NCI-H1105 treated with DMSO at 0.1 percent for 48 hours (cell line): ENCODE measurements at regions not wholly inside any gene's neighbourhood (a gene's known extent, or its start where the extent isn't known, plus 50 kb on each side); places are given as distances from the start of the nearest gene placed in this dataset.
"Not testable (repeated sequence)": the region's sequence is repeated elsewhere in the genome, so short reads cannot be mapped to it uniquely, and the experiment has no call there.

Experiments
- DNase-seq: peaks from one replicate; lab custom pipeline; 2025; lab: John Stamatoyannopoulos, UW

- no peak for DNase-seq
Measured at GRCh38 chr6:68235326-68235784, 399.7 kb upstream of the ADGRB3 start.

DNA sequence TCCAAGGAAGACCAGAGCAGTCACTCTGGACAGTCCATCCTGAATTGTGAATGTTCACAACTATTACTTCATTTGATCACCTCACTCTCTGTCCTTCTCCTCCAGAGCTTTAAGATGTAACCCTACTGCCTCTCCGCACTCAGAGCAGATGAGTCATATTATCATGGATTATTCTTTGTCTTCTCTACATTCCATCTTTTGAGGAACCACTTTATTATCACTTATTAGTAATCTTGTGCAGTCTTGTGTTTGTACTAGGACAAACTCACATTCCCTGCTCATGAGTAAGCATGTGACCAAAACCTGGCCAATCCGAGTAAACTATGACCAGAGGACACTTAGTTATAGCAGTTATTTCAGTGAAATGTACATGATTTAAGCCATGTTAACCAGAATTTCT, 401.5 kb upstream of the ADGRB3 start:
- DNase-seq, result no peak

DNA sequence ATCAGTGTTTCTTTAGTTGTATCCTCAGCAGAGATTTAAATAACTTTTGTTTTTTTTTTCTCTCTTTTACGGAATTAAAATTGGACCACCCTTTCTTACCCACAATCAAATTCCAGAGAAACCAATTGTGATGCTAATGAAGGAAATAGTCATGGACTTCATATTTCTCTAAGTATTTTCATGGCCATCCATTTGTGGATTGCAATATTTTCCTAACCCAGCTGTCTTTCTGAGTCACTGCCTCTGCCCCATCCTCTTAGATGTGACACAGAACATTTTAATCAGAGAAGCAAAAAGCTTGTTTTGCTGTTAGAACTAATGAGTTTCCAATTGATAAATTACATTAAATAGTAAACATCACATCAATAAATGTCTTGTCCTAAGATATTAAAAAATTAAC, 405.5 kb upstream of the ADGRB3 start:
- DNase-seq, result no peak

DNA sequence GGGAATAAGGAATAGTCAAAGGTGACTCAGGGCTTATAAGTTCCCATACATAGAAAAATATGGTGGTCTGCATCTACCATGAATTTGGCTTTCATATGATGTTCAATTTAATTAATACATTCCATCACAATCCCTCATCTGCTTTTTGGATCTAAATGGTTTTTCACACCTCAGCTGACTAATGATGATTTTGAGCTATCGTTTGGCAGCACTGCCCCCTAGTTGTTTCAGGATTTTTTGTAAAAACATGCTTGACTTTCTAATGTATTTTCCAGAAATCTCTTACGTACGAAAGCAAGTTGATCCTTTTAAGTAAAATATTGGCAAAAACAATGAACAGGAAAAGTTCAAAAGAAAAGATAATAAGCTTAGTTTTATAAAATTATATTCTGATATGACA, 408.6 kb upstream of the ADGRB3 start:
- no peak for DNase-seq

- no peak for DNase-seq
Measured at GRCh38 chr6:68225729-68226128, 409.4 kb upstream of the ADGRB3 start.

GRCh38 chr6:68211242-68211795, 423.8 kb upstream of the ADGRB3 start:
- no peak for DNase-seq

GRCh38 chr6:68207612-68208011, 427.5 kb upstream of the ADGRB3 start:
- not testable (repeated sequence) for DNase-seq

DNA sequence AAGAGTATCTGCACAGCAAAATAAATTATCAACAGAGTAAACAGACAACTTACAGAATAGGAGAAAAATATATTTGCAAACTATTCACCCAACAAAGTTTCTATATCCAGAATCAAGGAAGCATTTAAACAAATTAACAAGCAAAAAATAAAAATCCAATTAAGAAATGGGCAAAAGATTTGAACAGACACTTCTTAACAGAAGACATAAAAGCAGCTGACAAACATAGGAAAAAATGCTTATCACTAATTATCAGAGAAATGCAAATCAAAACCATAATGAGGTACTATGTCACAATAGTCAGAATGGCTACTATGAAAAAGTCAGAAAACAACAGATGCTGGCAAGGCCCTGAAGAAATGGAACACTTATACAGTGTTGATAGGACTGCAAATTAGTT, 434.2 kb upstream of the ADGRB3 start:
- no peak for DNase-seq

GRCh38 chr6:68197356-68197755, 437.7 kb upstream of the ADGRB3 start:
- no peak for DNase-seq

DNA sequence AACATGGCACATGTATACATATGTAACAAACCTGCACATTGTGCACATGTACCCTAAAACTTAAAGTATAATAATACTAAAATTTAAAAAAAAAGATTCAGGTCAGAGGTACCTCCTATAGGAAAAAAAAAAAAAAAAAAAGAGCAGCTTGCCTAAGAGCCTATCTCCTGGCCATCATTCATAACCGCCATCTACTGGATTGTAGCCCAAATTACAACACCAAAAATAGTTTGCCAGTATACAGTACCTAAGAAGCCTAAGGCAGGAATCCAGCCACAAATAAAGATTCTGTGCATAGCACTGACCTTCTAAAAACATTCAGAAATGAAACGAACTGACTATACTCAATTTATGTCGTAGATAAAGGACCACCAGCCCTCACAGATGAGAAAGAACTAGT, 438.4 kb upstream of the ADGRB3 start:
- DNase-seq, result no peak

- not testable (repeated sequence) for DNase-seq
Measured at GRCh38 chr6:68195753-68196152, 439.3 kb upstream of the ADGRB3 start.

DNA sequence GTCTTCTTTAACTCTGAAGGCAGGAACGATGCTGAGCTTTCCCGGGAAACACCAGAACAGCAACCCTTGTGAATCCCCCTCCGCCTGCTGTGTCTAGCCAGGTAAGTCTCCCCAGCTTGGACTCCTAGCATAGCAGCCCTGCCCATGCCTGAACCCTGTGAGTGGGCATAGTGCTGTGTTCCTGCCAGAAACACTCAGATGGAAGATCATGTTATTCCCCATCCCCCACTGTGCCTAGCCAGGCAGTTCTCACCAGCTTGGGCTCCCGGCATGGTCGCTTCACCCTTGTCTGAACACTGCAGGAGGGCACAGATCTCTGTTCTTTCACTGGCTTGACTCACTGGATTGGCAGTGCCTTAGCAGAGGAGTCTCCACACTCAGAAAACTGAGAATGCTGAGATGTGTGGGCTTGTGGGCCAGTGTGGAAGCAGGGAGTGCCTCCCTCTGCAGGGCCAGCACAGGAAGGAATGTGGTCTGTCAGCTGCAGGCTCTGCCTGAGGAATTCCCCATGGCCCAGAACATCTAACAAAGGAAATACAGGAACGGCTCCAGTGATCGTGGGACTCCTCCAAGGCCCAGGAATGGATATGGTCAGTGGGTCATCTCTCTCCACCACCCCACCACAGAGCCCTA, 440.1 kb upstream of the ADGRB3 start:
- no peak for DNase-seq

DNA sequence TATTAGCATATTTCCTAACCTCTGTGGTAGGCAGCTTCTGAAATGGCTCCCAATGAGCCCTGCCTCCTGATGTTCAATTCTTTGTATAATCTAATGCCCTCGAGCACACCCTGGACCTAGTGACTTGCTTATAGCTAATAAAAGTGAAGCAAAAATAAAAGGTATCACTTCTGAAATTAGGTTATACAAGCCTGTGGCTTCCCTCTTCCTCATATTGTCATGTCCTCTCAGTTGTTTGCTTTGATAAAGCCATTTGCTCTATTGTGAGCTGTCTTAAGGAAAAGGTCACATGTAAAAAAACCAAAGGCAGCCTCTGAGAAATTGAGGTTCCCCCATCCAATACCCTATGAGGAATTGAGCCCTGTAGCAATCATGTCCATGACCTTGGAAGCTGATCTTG, 442.1 kb upstream of the ADGRB3 start:
- DNase-seq, result no peak

GRCh38 chr6:68189217-68189815, 445.8 kb upstream of the ADGRB3 start:
- DNase-seq, result no peak

- DNase-seq, result no peak
Measured at GRCh38 chr6:68186870-68187269, 448.2 kb upstream of the ADGRB3 start.

DNA sequence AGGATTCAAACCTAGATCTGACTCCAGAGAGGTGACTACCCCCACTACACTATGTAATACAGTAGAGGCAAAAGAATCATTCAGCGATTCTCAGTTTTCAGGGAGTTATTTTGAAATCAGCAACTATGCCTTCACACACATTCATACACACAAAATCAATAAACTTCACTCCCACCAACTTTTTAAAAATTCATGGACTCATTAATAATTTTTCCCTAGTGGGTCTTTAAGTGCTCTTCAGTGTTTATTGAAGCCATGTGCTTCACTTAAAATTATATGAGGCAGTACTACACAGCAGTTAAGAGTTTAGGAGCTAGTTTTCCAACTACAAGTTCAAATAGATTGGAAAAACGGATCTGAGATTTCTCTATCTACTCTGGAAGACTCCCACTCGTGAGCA, 452.7 kb upstream of the ADGRB3 start:
- DNase-seq, result no peak

DNA sequence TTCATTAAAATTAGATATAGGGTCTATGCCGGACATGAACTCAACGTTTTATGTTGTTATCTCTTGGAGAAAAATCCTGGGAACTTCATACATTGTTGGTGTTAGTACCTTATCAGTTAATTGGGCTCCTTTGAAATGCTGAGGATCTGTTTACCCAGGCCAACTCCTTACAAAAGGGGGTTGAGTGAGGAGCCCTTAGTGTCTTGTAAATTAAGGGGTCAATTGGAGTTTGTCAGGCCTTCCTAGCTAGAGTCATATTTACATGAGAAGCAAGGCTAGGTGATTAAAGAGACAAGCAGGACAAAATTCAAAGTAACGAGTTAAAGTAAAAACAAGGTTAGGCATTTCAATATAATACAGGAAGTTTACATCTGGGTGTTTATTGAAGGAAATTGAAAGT, 454.1 kb upstream of the ADGRB3 start:
- not testable (repeated sequence) for DNase-seq

DNA sequence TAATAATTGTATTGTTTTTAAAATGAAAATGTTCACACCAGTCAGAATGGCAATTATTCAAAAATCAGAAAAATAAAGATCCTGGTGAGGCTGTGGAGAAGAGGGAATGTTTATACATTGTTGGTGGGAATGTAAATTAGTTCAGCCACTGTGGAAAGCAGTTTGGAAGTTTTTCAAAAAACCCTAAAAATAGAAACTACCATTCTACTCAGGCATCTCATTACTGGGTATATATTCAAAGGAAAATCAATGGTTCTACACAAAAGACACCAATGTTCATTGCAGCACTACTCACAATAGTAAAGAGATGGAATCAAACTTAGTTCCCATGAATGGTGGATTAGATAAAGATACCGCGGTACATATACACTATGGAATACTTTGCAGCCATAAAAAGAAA, 461.5 kb upstream of the ADGRB3 start:
- DNase-seq, result no peak

DNA sequence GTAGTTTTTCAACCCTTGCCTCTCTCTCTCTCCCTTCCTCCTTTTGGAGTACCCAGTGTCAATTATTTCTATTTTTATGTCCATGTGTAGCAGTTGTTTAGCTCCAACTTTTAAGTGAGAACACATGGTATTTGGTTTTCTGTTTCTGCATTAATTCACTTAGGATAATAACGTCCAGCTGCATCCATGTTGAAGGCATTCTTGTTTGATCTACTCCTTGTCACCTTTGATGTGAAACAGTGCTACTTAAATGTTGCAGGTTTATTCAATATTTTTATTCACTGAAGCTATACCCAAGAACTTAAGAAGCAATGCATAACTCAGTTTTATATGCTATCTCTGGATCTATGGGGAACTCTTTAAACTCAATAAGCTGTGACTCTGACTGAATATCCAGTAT, 465.2 kb upstream of the ADGRB3 start:
- no peak for DNase-seq

GRCh38 chr6:68167604-68168003, 467.5 kb upstream of the ADGRB3 start:
- DNase-seq, result no peak

GRCh38 chr6:68160812-68161211, 474.3 kb upstream of the ADGRB3 start:
- not testable (repeated sequence) for DNase-seq

GRCh38 chr6:68160348-68160747, 474.7 kb upstream of the ADGRB3 start:
- no peak for DNase-seq

DNA sequence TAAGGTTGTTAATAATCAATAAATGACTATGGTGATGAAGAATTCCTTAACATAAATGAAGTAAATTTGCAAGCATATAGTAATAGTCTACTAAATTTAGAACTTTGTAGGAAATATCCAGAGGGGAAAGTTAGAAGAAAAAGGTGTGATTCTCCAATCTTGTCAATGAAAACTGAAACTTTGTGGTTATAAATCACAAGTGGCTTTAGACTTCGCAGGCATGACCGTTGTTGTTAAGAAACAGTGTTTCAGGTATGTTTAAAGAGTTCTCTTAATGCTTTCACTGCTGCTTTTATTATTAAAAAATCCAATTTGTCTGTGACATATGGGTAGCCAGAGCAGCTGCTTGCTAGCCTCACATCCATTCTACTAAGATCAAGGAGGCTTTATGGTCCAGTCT, 475.6 kb upstream of the ADGRB3 start:
- no peak for DNase-seq

GRCh38 chr6:68158256-68158655, 476.8 kb upstream of the ADGRB3 start:
- no peak for DNase-seq
